Body of pancreas (tissue), 4 donors: ENCODE measurements at regions not wholly inside any gene's neighbourhood (a gene's known extent, or its start where the extent isn't known, plus 50 kb on each side); places are given as distances from the start of the nearest gene placed in this dataset.

Experiments
- ATAC-seq: fragments of 150-250 bp; one replicate; pipeline ENCODE4 v1.9.1; 2016
- DNase-seq, 4 donors: peaks; one replicate each; pipeline ENCODE4 v3.0.0-alpha.2; 2019
- H3K27ac ChIP-seq, 4 donors: fragments of 200-600 bp; sonication (generic); 1 replicate in 3 of 4; 2 replicates in 1 of 4; pipeline versions ENCODE4 v1.5.1 to v1.6.1; 2016 to 2019; ENCODE audit warnings: mild to moderate bottlenecking in 1 of 4, mixed read lengths in 1 of 4, moderate library complexity in 1 of 4
- H3K27me3 ChIP-seq, 2 donors: fragments of 200-600 bp; sonication (generic); one replicate each; pipeline ENCODE4 v1.6.0; 2016; ENCODE audit warnings: mild to moderate bottlenecking in 1 of 2
- H3K36me3 ChIP-seq, 2 donors: fragments of 200-600 bp; sonication (generic); replicated peaks in 1 of 2; 2 replicates each; pipeline ENCODE4 v1.5.1; 2016; ENCODE audit warnings: low read depth in 2 of 2; ENCODE audit not compliant: insufficient read depth in 1 of 2
- H3K4me1 ChIP-seq: fragments of 200-600 bp; sonication (generic); one replicate; pipeline ENCODE4 v1.6.0; 2016
- H3K4me3 ChIP-seq, 2 donors: fragments of 200-600 bp; sonication (generic); 1 replicate in 1 of 2; 2 replicates in 1 of 2; pipeline ENCODE4 v1.5.1; 2016 to 2019
- H3K9me3 ChIP-seq, 3 donors: fragments of 200-600 bp; sonication (generic); 1 replicate in 2 of 3; 2 replicates in 1 of 3; pipeline ENCODE4 v1.5.1; 2016
- POLR2A ChIP-seq, 3 donors: fragments of 450-650 bp; IDR thresholded peaks; one replicate each; pipeline ENCODE4 v1.6.1; 2016; ENCODE audit warnings: antibody characterized with exemption in 3 of 3, mild to moderate bottlenecking in 2 of 3
- WGBS, 2 donors: methylation state at CpG; one replicate each; pipeline ENCODE4 v1.1.5; 2017; 5-methylcytosine and 5-hydroxymethylcytosine counted together
- intact Hi-C: fragments of 100-400 bp; cut with DNase I; formaldehyde crosslinking; loops from one replicate; pipeline ENCODE4 v1.15.1; 2023
- TF ChIP-seq, protein P1 (sequence below), 7 experiments: fragments of 450-650 bp in 4 of 7; fragments of 200-600 bp in 3 of 7; sonication (generic) in 3 of 7; IDR thresholded peaks; one replicate each; pipeline ENCODE4 v1.5.1; 2016 to 2019; ENCODE audit warnings: antibody characterized with exemption in 7 of 7

DNA sequence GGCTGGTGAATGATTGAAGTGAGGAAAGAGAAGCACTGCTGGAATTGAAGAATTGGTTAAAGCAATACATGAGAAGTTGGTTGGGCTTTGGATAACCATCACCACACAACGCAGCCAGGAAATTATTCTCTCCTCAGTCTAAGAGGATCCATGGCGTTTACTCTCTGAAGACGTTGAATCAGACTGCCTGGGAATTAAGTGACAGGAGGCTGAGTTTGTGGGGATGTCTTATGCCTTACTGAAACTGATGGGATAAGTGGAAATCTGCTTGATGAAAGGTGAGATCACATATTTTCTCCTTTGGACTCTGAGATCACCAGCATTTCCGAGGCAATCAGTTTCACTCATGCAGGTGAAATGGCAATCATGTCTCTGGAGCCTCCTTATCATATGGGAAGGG is 456.1 kb upstream of the GBE1 start:
- intact Hi-C loops = no loop called here
- TF ChIP-seq POLR2A (IDR thresholded peaks at IDR 0.05) = no peak
- TF ChIP-seq, protein P1, sequence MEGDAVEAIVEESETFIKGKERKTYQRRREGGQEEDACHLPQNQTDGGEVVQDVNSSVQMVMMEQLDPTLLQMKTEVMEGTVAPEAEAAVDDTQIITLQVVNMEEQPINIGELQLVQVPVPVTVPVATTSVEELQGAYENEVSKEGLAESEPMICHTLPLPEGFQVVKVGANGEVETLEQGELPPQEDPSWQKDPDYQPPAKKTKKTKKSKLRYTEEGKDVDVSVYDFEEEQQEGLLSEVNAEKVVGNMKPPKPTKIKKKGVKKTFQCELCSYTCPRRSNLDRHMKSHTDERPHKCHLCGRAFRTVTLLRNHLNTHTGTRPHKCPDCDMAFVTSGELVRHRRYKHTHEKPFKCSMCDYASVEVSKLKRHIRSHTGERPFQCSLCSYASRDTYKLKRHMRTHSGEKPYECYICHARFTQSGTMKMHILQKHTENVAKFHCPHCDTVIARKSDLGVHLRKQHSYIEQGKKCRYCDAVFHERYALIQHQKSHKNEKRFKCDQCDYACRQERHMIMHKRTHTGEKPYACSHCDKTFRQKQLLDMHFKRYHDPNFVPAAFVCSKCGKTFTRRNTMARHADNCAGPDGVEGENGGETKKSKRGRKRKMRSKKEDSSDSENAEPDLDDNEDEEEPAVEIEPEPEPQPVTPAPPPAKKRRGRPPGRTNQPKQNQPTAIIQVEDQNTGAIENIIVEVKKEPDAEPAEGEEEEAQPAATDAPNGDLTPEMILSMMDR (IDR thresholded peaks at IDR 0.05) = no peak
- no peak for DNase-seq
- Histone ChIP-seq H3K4me1 (peaks cover 3% of the 10 kb centered on the region), H3K27me3 (no peaks in the 10 kb centered on the region), H3K27ac (no peak overlapping the region), H3K4me3 (no peak overlapping the region), H3K9me3 (no peaks in the 10 kb centered on the region), H3K36me3 (no peaks in the 10 kb centered on the region)
- WGBS, 2 donors = 69 to 81% methylated on average over 4 of the region's 4 CpGs
- ATAC-seq = no peak

- Histone ChIP-seq H3K27me3 (no peaks in the 10 kb centered on the region), H3K36me3 (no peaks in the 10 kb centered on the region), H3K27ac (no peak overlapping the region), H3K4me1 (no peaks in the 10 kb centered on the region), H3K4me3 (no peak overlapping the region), H3K9me3 (no peaks in the 10 kb centered on the region)
- DNase-seq (no peak), ATAC-seq (no peak)
- TF ChIP-seq, protein P1 (IDR thresholded peaks at IDR 0.05) = no peak
- no peak for TF ChIP-seq POLR2A (IDR thresholded peaks at IDR 0.05)
- intact Hi-C loops = no loop called here
- 43 to 51% methylated on average over 4 of the region's 4 CpGs for WGBS, 2 donors
These were observed 446.7 kb upstream of the GBE1 start for GRCh38 chr3:82208002-82208710.

DNA sequence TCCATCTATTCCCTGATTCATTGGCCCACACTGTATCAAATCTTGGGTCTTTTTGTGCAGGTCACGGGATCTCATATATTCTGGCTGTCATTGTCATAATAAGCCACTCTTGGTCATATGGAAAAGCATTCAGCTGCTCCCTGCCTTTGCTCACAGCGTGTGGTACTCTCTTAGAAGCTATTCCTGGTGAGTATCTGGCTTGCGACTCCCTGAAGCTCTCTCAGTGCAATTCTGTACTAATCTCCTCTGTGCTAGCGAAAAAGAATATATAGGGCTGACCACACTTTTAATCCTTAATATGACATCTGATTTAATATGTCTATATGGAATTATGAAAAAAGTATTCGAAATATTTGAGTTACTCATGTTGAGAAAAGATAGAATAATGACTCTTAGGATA is 440.8 kb upstream of the GBE1 start:
- no peak for ATAC-seq
- no peak for DNase-seq
- Histone ChIP-seq H3K27me3 (no peaks in the 10 kb centered on the region), H3K9me3 (no peaks in the 10 kb centered on the region), H3K4me1 (no peaks in the 10 kb centered on the region), H3K27ac (no peak overlapping the region), H3K36me3 (no peaks in the 10 kb centered on the region), H3K4me3 (no peak overlapping the region)
- WGBS, 2 donors = 76 to 77% methylated on average over 5 of the region's 5 CpGs
- intact Hi-C loops = no loop called here
- no peak for TF ChIP-seq POLR2A (IDR thresholded peaks at IDR 0.05)
- TF ChIP-seq, protein P1 (IDR thresholded peaks at IDR 0.05) = no peak

GRCh38 chr3:82201316-82201715 is 439.9 kb upstream of the GBE1 start:
- Histone ChIP-seq H3K4me3 (no peak overlapping the region), H3K27me3 (no peaks in the 10 kb centered on the region), H3K4me1 (no peaks in the 10 kb centered on the region), H3K27ac (no peak overlapping the region), H3K36me3 (no peaks in the 10 kb centered on the region), H3K9me3 (no peaks in the 10 kb centered on the region)
- intact Hi-C loops = no loop called here
- ATAC-seq (no peak), DNase-seq (no peak)
- WGBS, 2 donors = 56 to 84% methylated on average over 2 of the region's 2 CpGs
- TF ChIP-seq, protein P1 (IDR thresholded peaks at IDR 0.05) = no peak
- TF ChIP-seq POLR2A (IDR thresholded peaks at IDR 0.05) = no peak

DNA sequence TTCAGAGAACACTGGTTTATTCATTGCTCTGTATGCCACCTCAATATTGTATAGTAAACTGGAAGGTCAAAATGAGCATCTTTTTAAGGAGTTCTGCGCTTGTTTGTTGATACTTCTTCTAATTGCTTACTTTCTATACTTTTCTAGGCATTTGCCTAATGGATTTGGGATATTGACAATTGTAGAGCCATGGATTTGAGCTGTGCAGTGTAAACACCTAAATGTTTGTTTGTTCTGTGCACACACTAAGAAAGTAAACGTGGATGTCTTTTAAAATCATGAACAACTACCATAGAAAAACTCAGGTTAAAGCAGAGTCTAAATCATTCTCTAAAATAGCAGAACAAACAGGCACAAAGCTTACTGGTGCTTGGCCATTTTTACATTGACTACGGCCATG is 436.6 kb upstream of the GBE1 start:
- DNase-seq (no peak), ATAC-seq (no peak)
- no peak overlapping the region for H3K27ac ChIP-seq
- H3K4me3 ChIP-seq = no peak overlapping the region
- 63 to 64% methylated on average over 3 of the region's 3 CpGs for WGBS, 2 donors
- no peaks in the 10 kb centered on the region for H3K4me1 ChIP-seq
- intact Hi-C loops = no loop called here
- H3K27me3 ChIP-seq = no peaks in the 10 kb centered on the region
- H3K9me3 ChIP-seq = no peaks in the 10 kb centered on the region
- TF ChIP-seq POLR2A (IDR thresholded peaks at IDR 0.05) = no peak
- TF ChIP-seq, protein P1 (IDR thresholded peaks at IDR 0.05) = no peak
- H3K36me3 ChIP-seq = no peaks in the 10 kb centered on the region
